Midbrain (tissue), 1 donor: ENCODE measurements at regions not wholly inside any gene's neighbourhood (a gene's known extent, or its start where the extent isn't known, plus 50 kb on each side); places are given as distances from the start of the nearest gene placed in this dataset.
"Not testable (repeated sequence)": the region's sequence is repeated elsewhere in the genome, so short reads cannot be mapped to it uniquely, and the experiment has no call there.

Experiments used
- DNase-seq: peaks from one replicate; lab custom pipeline; 2025; lab: John Stamatoyannopoulos, UW

- not testable (repeated sequence) for DNase-seq
These were observed 173.0 kb downstream of the DMAC1 start for GRCh38 chr9:7626571-7627029.

GRCh38 chr9:7622481-7622880, 177.1 kb downstream of the DMAC1 start:
- no peak for DNase-seq

- no peak for DNase-seq
These were observed 184.2 kb downstream of the DMAC1 start for GRCh38 chr9:7615344-7615743.

- no peak for DNase-seq
These were observed 185.6 kb downstream of the DMAC1 start for GRCh38 chr9:7613931-7614330.

GRCh38 chr9:7608261-7608660, 191.3 kb downstream of the DMAC1 start:
- DNase-seq: no peak

GRCh38 chr9:7607421-7607820, 192.2 kb downstream of the DMAC1 start:
- no peak for DNase-seq

- no peak for DNase-seq
These were observed 193.0 kb downstream of the DMAC1 start for GRCh38 chr9:7606591-7606990.

- DNase-seq: no peak
These were observed 197.8 kb downstream of the DMAC1 start for GRCh38 chr9:7601739-7602138.

- DNase-seq: no peak
These were observed 201.9 kb downstream of the DMAC1 start for GRCh38 chr9:7597716-7598115.

GRCh38 chr9:7592321-7593316, 207.0 kb downstream of the DMAC1 start:
- DNase-seq: no peak

GRCh38 chr9:7591501-7591900, 208.1 kb downstream of the DMAC1 start:
- no peak for DNase-seq

GRCh38 chr9:7580568-7580967, 219.0 kb downstream of the DMAC1 start:
- no peak for DNase-seq

- DNase-seq: no peak
These were observed 220.2 kb downstream of the DMAC1 start for GRCh38 chr9:7579351-7579750.

GRCh38 chr9:7578951-7579350, 220.6 kb downstream of the DMAC1 start:
- no peak for DNase-seq

- DNase-seq: peak; percentile 70
These were observed 229.4 kb downstream of the DMAC1 start for GRCh38 chr9:7570107-7570720.

- no peak for DNase-seq
These were observed 231.9 kb downstream of the DMAC1 start for GRCh38 chr9:7567687-7568086.

GRCh38 chr9:7561527-7562080, 238.0 kb downstream of the DMAC1 start:
- DNase-seq: no peak

GRCh38 chr9:7560669-7561305, 238.8 kb downstream of the DMAC1 start:
- DNase-seq: no peak

GRCh38 chr9:7554699-7555098, 244.9 kb downstream of the DMAC1 start:
- DNase-seq: no peak

GRCh38 chr9:7552706-7553105, 246.9 kb downstream of the DMAC1 start:
- DNase-seq: not testable (repeated sequence)

- DNase-seq: no peak
These were observed 250.3 kb downstream of the DMAC1 start for GRCh38 chr9:7549249-7549648.

- no peak for DNase-seq
These were observed 253.3 kb downstream of the DMAC1 start for GRCh38 chr9:7546261-7546660.
